GM21367 (cell line): ENCODE measurements at regions not wholly inside any gene's neighbourhood (a gene's known extent, or its start where the extent isn't known, plus 50 kb on each side); places are given as distances from the start of the nearest gene placed in this dataset.

Source experiments
- ATAC-seq: cut with Tn5 transposase; IDR thresholded peaks from one replicate; pipeline ENCODE4 v1.9.1; 2021; ENCODE audit not compliant: unreplicated experiment

DNA sequence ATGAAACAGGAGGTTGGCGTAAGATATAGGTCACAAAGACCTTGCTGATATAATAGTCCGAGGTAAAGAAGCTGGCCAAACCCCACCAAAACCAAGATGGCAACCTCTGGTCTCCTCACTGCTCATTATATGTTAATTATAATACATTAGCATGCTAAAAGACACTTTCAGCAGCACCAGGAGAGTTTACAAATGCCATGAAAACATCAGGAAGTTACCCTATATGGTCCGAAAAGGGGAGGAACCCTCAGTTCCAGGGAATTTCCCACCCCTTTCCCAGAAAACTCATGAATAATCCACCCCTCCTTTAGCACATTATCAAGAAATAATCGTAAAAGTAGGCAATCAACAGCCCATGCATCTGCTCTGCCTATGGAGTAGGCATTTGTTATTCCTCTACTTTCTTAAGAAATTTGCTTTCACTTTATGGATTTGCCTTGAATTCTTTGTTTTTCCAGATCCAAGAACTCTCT is 923.4 kb downstream of the QKI start:
- no peak for ATAC-seq

DNA sequence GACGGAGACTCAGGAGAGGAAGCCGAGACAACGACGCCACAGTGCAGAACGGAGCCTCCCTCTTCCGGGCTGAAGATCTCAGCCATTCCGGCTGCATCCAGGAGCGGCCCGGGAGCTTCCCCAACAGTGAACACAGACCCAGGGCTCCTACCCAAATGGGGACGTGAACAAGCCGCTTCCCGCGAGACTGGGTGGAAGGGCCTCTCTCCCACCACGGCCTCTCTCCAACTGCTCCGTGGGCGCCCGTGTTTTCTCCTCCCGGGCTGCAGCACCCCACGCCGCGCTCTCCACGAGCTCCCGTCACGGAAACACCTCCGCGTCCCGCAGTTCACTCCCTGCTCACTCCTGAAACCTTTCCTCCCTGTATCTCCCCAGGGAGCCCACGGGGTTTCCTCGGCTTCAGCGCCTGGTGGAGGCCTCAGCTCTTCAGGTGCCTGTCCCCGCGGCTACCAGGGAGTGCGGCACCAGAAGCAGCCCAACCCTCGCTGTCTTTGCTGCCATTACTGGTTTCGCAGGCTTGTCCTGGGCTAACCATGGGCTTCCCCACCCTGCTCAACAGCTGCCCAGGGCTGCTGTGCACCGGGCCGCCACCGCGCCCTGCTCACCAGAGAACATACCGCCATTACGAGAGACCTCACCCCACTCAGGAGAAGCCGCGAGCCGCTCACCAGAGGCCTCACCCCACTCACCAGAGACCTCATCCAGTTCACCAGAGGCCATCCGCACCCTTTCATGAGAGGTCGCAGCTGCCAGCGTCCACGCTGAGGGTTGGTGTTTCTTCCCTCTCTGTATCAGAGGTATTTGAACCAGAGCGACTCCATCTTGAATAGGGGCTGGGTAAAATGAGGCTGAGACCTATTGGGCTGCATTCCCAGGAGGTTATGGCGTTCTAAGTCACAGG is 922.8 kb downstream of the QKI start:
- ATAC-seq, result no peak

DNA sequence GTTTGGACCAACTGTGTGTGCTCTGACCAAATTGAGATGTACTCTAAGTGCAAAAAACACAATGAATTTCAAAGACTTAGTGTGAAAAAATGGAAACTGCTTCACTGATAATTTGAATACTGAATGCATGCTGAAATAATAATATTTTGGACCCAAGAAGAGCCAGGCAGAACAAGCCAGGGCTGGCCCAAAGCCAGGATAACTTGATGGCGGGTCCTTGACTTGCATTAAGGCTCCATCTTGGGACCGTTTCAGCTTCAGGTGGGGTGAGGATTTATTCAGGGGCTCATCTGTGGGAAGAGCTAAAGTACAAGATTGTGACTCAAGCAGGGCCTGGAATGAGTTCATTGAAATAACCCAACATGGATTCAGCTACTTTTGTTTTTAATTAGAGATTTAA is 921.9 kb downstream of the QKI start:
- ATAC-seq, result no peak

DNA sequence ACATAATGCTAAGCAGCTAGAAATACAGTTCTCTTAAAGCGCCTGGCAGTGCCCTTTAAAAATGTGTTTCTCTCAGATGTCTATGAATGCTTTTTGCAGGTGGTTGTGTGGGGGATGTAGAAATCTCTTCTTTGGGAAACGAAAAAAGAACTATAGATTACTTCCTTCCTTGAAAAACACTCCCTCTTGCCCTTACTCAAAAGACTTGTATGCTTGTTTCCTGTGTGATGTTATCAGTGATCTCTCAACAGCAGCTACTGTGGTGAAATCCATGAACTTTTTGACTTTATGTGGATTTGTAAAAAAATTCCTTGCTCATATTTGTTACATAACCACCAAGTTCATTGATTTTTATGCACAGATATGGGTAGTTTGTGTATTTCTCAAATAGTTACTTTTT is 916.5 kb downstream of the QKI start:
- ATAC-seq, result no peak

DNA sequence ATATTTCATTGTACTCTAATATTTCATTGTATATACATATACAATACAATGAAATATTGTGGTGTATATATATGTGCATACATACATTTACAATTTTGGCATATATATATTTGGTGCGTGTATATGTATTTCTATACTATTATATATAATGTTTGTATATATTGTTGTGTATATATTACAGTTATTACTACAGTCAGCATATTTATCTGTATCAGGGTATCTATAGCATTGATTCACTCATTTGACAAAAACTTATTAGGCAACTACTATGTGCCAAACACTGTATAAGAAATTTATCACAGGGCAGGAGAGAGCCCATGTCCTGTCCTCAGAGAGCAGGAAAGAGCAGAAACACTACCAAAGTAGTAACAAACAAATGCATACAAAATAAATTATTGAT is 910.6 kb downstream of the QKI start:
- no peak for ATAC-seq

DNA sequence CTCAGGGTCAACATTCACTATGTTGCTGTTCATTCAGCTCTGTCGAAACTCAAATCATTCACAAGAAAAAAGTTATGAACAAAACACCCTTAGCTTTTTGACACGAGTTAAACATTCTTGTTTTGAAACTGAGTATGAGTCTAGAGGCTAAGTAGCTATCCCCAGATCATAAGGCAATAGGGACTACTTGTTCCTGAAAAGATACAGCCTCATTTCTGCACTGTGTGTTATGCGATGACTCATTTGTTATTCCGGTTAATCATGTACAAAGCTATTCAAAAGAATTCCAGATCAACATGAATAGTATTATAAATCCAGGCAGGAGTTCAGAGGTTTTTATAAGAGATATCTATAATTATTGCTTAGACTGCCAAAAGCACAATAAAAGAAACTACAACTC is 908.0 kb downstream of the QKI start:
- no peak for ATAC-seq

DNA sequence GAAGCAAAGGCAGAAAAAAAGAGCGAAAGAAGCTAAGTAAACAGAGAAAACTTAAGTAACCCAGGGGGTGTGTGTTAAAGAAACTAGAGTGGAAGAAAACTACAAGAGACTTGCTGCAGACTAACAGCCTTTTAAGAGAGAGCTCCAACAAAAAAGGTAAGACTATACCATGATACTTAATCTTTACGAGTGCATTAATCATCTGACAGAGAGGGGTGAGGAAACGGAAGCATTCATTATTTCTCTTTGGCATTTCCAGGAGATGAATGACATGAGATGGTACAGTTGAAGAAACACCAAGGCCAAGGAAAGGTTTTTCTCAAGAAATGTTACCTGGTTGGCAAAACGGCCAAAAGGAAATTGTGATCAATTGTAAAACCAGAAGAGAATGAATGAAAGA is 906.8 kb downstream of the QKI start:
- ATAC-seq, result no peak

DNA sequence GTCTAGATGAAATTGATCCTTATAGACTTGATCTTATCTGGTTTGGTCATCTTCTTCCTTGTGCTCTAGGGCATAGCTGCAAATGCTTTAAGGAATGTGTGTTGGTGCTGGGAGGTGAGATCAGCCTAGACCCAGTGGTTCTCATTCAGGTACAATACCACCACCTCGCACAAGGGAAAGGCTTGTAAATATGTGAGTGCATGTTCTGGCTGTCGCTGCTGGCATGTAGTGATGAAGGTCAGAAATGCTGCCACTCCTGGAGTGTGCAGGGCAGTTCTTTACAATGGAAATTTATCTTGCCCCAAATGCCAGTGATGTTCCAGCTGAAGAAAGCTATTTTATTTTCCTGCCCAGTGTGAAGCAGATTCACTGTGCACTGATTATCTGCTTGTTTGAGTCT is 900.9 kb downstream of the QKI start:
- no peak for ATAC-seq

DNA sequence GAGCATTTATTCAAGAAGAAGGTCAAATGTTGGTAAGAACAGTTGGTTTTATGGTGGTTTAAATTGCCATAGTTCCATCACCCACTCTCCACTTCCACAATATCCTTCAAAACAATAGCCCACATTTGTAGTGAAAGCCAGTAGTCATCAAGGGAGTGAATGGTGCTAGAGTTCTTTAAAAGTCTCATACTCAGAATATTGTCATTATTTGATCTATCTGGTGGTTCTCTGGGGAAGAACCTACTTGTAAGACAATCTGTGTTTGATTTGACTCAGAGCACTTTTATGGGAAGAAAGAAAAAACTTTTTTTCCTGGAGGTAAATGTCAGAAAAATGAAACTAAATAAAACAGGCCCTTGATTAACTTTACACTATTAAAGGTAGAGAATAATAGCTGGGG is 893.8 kb downstream of the QKI start:
- no peak for ATAC-seq

DNA sequence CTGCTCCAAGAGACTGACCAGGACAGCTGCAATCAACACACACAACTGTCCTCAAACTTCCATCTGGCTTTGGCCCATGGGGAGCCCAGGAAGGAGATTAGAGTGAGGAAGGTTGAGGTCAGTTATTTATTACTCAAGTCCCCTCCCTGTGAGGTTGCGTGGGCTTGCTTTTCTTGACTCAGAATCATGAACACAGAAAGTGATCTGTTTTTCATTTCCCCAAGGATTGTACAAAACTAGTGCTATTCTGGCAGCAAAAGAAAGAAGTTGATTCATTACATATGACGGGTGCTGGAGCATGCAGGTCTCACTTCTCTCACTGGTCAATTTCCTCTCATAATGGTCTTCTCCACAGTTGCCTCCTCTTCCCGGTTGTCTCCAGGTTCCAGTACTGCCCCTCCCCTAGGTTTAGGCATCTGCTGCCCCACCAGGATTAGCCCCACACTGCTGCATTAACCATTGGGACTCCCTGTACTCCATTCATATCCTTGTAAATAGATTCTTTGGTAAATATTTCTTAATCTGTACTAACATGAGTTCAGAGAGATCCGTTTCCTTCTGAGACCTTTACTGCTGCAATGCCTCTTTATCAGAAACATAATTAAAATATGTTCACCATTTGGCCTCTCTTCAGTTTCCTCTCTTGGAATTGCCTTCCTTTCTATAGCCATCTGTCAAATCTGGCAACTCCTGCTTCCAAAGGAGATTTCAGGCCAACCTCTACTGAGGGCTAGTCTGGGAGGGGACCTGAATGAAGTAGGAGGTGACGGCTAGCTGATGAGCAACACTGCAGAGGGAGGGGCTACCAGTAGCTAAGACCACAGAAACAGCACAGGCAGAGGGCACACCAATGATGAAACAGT is 888.8 kb downstream of the QKI start:
- ATAC-seq, result no peak

DNA sequence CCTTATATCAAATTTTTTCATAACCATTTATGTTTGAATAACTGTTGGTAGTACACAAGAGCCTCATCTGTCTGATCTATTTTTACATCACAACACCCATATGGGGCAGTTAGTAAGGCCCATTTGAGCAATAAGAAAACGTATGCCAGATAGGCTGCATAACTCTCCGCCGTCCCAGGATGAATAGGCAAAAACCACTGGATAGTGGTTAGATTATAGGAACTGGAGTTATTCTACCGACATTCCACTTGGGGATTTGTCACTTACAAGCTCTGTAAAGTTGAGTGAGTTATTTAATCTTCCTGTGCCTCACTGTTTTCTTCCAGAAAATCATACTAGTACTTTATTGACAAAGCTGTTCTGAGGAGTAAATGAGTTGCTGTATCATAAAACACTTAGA is 881.9 kb downstream of the QKI start:
- no peak for ATAC-seq

DNA sequence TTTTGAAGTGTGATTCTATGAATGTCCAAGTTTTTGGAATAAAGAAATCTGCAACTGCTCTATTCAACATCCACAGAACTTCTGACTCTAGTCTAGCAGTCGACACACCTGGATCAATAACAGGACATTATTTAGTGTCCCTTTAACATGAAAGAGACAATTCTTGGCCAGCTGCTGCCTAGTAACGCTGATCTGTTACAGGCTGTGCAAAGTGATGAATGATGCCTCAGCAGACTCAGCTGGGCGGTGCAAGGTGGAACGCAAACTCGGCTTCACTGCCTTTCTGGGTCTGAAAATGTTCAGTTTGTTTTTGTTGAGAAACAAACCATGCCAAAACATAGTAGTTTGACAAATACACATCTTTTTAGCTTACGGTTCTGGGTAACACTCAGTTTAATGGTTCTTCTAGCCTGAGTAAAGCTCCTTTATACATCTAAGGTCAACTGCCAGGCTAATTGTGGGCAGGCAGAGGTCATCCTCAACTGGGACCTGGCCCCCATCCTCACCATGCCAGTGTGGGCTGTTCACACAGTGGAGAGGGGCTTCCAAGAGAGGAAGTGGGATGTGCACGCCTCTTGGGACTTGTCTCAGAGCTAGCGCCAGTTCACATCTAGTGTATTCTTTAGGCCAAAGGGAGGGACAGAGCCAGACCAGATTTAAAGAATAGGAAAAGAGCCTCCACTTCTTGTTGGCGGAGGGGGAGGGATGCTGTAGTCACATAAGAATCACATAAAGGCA is 879.7 kb downstream of the QKI start:
- ATAC-seq, result no peak

DNA sequence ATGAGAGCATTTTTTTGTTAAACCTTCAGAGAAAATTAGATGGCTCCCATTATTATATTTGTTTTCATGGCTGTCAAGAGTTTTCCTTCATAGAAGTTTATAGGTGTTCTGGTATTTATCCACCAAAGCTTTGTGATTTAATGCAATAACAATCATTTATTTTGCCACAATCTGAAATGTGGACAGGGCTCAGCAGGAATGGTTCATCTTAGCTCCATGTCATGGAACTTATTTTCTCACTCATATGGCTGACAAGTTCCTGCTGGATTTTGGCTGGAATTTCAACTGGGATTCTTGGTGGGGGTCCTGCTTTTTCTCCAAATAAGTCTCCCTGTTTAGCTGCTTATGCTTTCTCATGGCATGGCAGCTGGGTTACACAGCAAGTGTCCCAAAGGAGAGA is 876.7 kb downstream of the QKI start:
- no peak for ATAC-seq

DNA sequence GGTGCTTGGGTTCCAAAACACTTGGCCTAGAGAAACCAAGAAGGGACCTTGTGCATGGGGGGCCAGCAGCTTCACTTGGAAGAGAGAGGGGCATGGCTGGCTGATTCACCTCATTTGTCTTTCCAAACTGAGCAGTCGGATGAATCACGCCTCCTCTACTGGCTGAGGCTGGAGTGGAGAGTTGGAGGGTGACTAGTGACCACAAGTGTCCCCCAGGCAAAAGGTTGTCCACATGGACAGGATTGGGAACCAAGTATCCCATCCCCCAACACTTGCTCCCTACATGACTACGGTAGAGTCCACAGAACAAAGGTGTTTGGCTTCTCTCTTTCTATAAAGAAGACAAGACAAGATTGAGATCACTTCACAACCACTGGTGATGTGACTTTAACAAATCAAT is 875.6 kb downstream of the QKI start:
- no peak for ATAC-seq

DNA sequence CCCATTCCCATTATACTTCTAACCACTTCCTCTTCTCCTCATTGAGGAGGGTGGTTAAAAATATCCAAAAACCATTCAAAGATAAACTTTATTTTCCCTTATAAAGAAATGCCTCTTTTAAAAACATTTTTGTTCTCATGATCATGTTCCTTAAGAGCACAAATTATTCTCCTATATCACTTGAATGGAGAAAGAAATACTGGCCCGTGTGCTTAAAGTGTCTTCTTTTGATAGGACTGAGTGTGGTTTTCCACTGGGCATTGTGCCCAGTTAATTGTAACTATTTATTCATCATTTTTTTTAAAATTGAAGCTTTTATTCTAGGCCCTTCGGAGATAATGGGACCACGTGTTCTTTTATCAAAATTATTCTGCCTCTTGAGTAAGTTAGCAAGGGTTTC is 871.5 kb downstream of the QKI start:
- no peak for ATAC-seq

DNA sequence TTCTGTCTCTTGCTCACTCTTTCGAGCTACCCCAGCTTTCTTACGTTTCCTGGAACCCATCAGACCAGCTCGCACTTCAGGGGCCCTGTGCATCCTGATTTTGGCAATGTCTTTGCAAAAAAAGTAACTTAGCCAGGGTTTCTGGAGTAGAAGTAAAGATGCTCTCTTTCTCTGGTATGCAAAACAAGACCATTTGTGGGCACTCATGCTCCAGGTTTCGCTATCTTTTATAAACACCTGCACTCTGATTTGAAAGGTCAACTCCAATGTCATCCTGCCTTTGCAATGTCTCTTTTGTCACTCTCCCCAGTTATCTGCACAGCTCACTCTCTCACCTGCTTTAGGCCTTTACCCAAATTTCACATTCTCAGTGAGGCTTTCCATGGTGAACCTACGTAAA is 869.1 kb downstream of the QKI start:
- ATAC-seq, result no peak

DNA sequence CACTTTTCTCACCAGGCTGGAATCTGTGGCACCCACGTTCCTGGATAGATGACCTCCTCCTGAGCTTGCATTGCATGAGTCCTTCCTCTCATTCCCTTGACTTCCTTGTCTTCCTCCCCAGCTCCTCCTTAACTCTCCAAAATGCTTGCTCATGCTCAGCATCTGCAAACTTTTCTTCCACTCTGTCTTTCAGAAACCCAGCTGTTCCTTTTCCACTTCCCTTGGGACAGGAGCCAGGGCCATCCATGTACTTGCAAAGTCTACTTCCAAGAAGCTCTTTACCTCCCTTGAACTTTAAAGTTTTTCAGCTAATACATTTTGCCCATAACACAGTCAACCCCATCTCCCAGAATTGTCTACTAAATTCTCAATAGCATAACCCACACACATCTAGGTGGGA is 861.7 kb downstream of the QKI start:
- ATAC-seq, result no peak

DNA sequence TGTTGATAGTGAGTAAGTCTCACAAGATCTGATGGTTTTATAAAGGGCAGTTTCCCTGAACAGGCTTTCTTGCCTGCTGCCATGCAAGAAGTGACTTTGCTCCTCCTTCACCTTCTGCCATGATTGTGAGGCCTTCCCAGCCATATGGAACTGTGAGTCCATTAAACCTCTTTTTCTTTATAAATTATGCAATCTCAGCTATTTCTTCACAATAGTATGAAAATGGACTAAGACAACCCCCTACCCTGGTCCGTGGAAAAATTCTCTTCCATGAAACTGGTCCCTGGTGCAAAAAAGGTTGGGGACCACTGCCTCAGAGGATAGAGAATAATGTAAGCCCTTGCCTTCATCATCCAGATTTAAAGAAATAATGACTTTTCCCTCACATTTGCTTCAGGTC is 861.3 kb downstream of the QKI start:
- ATAC-seq, result no peak

DNA sequence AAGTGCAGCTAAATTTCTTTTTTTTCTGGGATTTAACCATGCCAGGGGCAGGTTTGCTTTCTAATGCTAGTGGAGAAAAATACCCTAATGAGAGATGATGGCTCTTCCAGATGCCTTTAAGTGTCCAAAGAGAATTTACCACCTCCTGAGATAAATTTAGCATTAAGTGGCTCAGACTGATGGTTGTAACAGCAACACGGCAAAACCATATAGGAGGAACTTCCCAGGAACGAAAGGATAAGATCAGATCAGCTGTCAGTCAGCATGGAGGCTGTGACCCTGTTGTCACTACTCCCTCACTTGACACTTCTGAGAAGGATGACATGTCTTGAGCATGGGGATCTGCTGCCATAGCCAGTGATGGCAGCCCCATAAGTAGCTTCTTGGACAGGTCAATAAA is 860.0 kb downstream of the QKI start:
- no peak for ATAC-seq

DNA sequence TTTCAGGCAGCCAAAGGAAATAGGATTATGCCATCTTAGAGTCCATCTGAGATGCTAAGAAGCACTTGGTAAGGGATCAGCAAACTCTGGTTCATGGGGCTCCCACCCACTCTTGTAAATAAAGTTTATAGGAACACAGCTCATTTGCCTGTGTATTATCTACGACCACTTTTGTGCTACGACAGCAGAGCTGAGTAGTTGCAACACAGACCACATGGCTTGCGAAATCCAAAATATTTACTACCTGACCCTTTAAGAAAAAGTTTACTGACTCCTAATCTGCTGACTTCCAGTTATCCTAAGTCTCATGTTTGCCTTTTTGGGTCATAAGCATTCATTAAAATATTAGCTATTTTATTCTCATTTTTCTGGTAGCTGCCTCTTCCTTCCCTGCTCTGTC is 859.0 kb downstream of the QKI start:
- ATAC-seq, result no peak

DNA sequence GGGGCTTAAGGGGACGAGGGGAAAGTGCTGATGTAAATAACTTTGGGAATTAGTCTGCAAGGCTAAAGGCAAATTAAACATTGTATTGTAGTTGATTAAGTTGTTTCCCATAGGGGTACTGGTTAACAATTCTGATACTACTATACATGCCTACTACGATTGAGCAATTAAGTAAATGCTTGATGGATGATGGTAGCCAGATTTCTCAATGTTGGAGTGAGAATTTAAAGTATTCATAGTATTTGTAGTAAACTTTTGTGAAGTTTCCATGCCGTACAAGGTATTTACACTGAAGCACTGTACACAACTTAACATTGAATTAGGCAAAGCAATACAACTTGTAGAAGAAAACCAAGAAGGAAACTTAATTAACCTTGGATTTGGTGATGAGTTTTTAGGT is 852.3 kb downstream of the QKI start:
- ATAC-seq, result no peak
